Gastroesophageal sphincter (tissue), 4 donors: ENCODE measurements at regions not wholly inside any gene's neighbourhood (a gene's known extent, or its start where the extent isn't known, plus 50 kb on each side); places are given as distances from the start of the nearest gene placed in this dataset.

Source experiments
- ATAC-seq: fragments of 150-250 bp; one replicate; pipeline ENCODE4 v1.9.1; 2016; ENCODE audit warnings: mild to moderate bottlenecking, moderate library complexity
- H3K27ac ChIP-seq, 4 donors: fragments of 200-600 bp; sonication (generic) in 3 of 4; 1 replicate in 3 of 4; 2 replicates in 1 of 4; pipeline ENCODE4 v1.5.1; 2016 to 2019
- H3K27me3 ChIP-seq: fragments of 200-600 bp; sonication (generic); one replicate; pipeline ENCODE4 v1.5.1; 2019
- H3K36me3 ChIP-seq, 2 donors: fragments of 200-600 bp; sonication (generic); one replicate each; pipeline ENCODE4 v1.5.1; 2019; ENCODE audit warnings: control low read depth in 1 of 2
- H3K4me1 ChIP-seq, 3 donors: fragments of 200-600 bp; sonication (generic); 1 replicate in 2 of 3; 2 replicates in 1 of 3; pipeline ENCODE4 v1.5.1; 2016 to 2019; ENCODE audit warnings: control low read depth in 2 of 3
- H3K4me3 ChIP-seq, 2 donors: fragments of 200-600 bp; sonication (generic); one replicate each; pipeline ENCODE4 v1.5.1; 2019; ENCODE audit warnings: mild to moderate bottlenecking in 1 of 2, moderate library complexity in 1 of 2
- H3K9me3 ChIP-seq, 3 donors: fragments of 200-600 bp; sonication (generic); one replicate each; pipeline ENCODE4 v1.5.1; 2017 to 2019; ENCODE audit warnings: control low read depth in 2 of 3
- EP300 ChIP-seq: sonication (generic); formaldehyde crosslinking; IDR thresholded peaks from one replicate; pipeline ENCODE4 v1.6.1; 2017; ENCODE audit warnings: antibody characterized with exemption, mild to moderate bottlenecking
- POLR2A ChIP-seq, 2 donors: fragments of 450-650 bp; IDR thresholded peaks; one replicate each; pipeline ENCODE4 v1.6.1; 2017; ENCODE audit warnings: antibody characterized with exemption in 2 of 2, mild to moderate bottlenecking in 2 of 2, moderate library complexity in 1 of 2
- POLR2AphosphoS5 ChIP-seq: sonication (generic); formaldehyde crosslinking; IDR thresholded peaks from one replicate; pipeline ENCODE4 v1.6.1; 2017; ENCODE audit warnings: antibody characterized with exemption
- WGBS, 2 donors: methylation state at CpG; one replicate each; pipeline ENCODE4 v1.1.5; 2018; ENCODE audit warnings: low coverage in 1 of 2; 5-methylcytosine and 5-hydroxymethylcytosine counted together
- TF ChIP-seq, protein P1 (sequence below), 4 experiments: fragments of 200-600 bp in 2 of 4; fragments of 450-650 bp in 2 of 4; sonication (generic) in 1 of 4; IDR thresholded peaks; one replicate each; pipeline ENCODE4 v1.5.1; 2017 to 2019; ENCODE audit warnings: antibody characterized with exemption in 4 of 4, mild to moderate bottlenecking in 2 of 4, moderate library complexity in 2 of 4

DNA sequence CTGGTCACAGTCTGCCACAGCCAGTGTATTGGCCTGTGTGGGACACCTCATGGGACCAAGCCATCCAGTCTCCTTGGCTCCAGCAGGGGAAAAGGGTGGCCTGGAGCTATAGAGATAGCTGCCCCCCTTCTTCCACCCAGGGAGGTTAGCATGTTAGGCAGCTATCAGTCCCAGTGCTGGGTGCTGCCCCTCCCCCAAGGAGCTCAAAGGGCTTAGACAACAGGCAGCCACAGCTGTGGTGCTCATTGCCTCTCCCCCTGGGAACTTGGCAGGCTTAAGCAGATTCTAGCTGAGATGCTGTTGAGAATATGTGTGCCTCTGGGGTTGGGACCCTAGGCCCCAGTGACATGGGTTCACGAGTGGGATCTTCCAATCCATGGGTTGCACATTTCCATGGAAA is 226.0 kb upstream of the PTGER4 start:
- no peak for ATAC-seq
- Histone ChIP-seq H3K36me3 (no peaks in the 10 kb centered on the region), H3K27me3 (no peaks in the 10 kb centered on the region), H3K4me1 (no peaks in the 10 kb centered on the region), H3K4me3 (no peak overlapping the region), H3K9me3 (no peaks in the 10 kb centered on the region), H3K27ac (no peak overlapping the region)
- 50% methylated on average over 1 of the region's 1 CpG; no CpG with 5 or more reads in 1 of the 2 donors for WGBS, 2 donors
- TF ChIP-seq POLR2A (IDR thresholded peaks at IDR 0.05) (no peak), POLR2AphosphoS5 (no peak), EP300 (no peak)
- TF ChIP-seq, protein P1, sequence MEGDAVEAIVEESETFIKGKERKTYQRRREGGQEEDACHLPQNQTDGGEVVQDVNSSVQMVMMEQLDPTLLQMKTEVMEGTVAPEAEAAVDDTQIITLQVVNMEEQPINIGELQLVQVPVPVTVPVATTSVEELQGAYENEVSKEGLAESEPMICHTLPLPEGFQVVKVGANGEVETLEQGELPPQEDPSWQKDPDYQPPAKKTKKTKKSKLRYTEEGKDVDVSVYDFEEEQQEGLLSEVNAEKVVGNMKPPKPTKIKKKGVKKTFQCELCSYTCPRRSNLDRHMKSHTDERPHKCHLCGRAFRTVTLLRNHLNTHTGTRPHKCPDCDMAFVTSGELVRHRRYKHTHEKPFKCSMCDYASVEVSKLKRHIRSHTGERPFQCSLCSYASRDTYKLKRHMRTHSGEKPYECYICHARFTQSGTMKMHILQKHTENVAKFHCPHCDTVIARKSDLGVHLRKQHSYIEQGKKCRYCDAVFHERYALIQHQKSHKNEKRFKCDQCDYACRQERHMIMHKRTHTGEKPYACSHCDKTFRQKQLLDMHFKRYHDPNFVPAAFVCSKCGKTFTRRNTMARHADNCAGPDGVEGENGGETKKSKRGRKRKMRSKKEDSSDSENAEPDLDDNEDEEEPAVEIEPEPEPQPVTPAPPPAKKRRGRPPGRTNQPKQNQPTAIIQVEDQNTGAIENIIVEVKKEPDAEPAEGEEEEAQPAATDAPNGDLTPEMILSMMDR (IDR thresholded peaks at IDR 0.05), result no peak

- TF ChIP-seq, protein P1 (IDR thresholded peaks at IDR 0.05), result no peak
- TF ChIP-seq POLR2AphosphoS5 (no peak), POLR2A (IDR thresholded peaks at IDR 0.05) (no peak), EP300 (no peak)
- no peak overlapping the region for H3K27ac ChIP-seq
- ATAC-seq, result no peak
- H3K9me3 ChIP-seq, result no peaks in the 10 kb centered on the region
- H3K4me1 ChIP-seq, result no peaks in the 10 kb centered on the region
- H3K36me3 ChIP-seq, result no peaks in the 10 kb centered on the region
- no peak overlapping the region for H3K4me3 ChIP-seq
- no peaks in the 10 kb centered on the region for H3K27me3 ChIP-seq
- WGBS, 2 donors, result 98% methylated on average over 3 of the region's 5 CpGs; no CpG with 5 or more reads in 1 of the 2 donors
Measured at GRCh38 chr5:40452874-40453624, 226.7 kb upstream of the PTGER4 start.

- Histone ChIP-seq H3K4me3 (no peak overlapping the region), H3K4me1 (no peaks in the 10 kb centered on the region), H3K36me3 (no peaks in the 10 kb centered on the region), H3K27ac (no peak overlapping the region), H3K27me3 (no peaks in the 10 kb centered on the region), H3K9me3 (no peaks in the 10 kb centered on the region)
- 5 to 55% methylated on average over 1 of the region's 1 CpG for WGBS, 2 donors
- no peak for ATAC-seq
- TF ChIP-seq POLR2A (IDR thresholded peaks at IDR 0.05) (no peak), POLR2AphosphoS5 (no peak), EP300 (no peak)
- TF ChIP-seq, protein P1 (IDR thresholded peaks at IDR 0.05), result no peak
Measured at GRCh38 chr5:40447438-40447837, 232.3 kb upstream of the PTGER4 start.

- H3K36me3 ChIP-seq, result no peaks in the 10 kb centered on the region
- no peaks in the 10 kb centered on the region for H3K9me3 ChIP-seq
- WGBS, 2 donors, result 40 to 75% methylated on average over 1 of the region's 1 CpG
- H3K4me1 ChIP-seq, result no peaks in the 10 kb centered on the region
- H3K27me3 ChIP-seq, result no peaks in the 10 kb centered on the region
- H3K4me3 ChIP-seq, result no peak overlapping the region
- H3K27ac ChIP-seq, result no peak overlapping the region
- TF ChIP-seq POLR2AphosphoS5 (no peak), POLR2A (IDR thresholded peaks at IDR 0.05) (no peak), EP300 (no peak)
- TF ChIP-seq, protein P1 (IDR thresholded peaks at IDR 0.05), result no peak
- ATAC-seq, result no peak
Measured at GRCh38 chr5:40446910-40447309, 232.8 kb upstream of the PTGER4 start.

- Histone ChIP-seq H3K4me3 (no peak overlapping the region), H3K9me3 (no peaks in the 10 kb centered on the region), H3K4me1 (no peaks in the 10 kb centered on the region), H3K36me3 (no peaks in the 10 kb centered on the region), H3K27me3 (no peaks in the 10 kb centered on the region), H3K27ac (no peak overlapping the region)
- 42% methylated on average over 2 of the region's 2 CpGs for WGBS, 2 donors
- no peak for ATAC-seq
- TF ChIP-seq EP300 (no peak), POLR2AphosphoS5 (no peak), POLR2A (IDR thresholded peaks at IDR 0.05) (no peak)
- TF ChIP-seq, protein P1 (IDR thresholded peaks at IDR 0.05), result no peak
Measured at GRCh38 chr5:40442346-40442745, 237.4 kb upstream of the PTGER4 start.
